GM12864 (cell line): ENCODE measurements at regions not wholly inside any gene's neighbourhood (a gene's known extent, or its start where the extent isn't known, plus 50 kb on each side); places are given as distances from the start of the nearest gene placed in this dataset.
"Not testable (repeated sequence)": the region's sequence is repeated elsewhere in the genome, so short reads cannot be mapped to it uniquely, and the experiment has no call there.

ENCODE experiments used
- DNase-seq: peaks from one replicate; pipeline ENCODE4 v3.0.0-alpha.2; 2011; ENCODE audit warnings: low read depth
- H3K4me3 ChIP-seq: 2 replicates; pipeline ENCODE4 v1.5.1; 2011; ENCODE audit warnings: mild to moderate bottlenecking, low read depth, low read length, control low read depth
- TF ChIP-seq, protein P1 (sequence below): IDR thresholded peaks from 2 replicates; pipeline ENCODE4 v1.5.1; 2011; ENCODE audit warnings: low read depth, mild to moderate bottlenecking, moderate library complexity, low read length, control low read depth, inconsistent platforms; ENCODE audit errors: missing control alignments

GRCh38 chr4:126906466-126906865 is 726.3 kb upstream of the INTU start:
- TF ChIP-seq, protein P1, sequence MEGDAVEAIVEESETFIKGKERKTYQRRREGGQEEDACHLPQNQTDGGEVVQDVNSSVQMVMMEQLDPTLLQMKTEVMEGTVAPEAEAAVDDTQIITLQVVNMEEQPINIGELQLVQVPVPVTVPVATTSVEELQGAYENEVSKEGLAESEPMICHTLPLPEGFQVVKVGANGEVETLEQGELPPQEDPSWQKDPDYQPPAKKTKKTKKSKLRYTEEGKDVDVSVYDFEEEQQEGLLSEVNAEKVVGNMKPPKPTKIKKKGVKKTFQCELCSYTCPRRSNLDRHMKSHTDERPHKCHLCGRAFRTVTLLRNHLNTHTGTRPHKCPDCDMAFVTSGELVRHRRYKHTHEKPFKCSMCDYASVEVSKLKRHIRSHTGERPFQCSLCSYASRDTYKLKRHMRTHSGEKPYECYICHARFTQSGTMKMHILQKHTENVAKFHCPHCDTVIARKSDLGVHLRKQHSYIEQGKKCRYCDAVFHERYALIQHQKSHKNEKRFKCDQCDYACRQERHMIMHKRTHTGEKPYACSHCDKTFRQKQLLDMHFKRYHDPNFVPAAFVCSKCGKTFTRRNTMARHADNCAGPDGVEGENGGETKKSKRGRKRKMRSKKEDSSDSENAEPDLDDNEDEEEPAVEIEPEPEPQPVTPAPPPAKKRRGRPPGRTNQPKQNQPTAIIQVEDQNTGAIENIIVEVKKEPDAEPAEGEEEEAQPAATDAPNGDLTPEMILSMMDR: no peak
- H3K4me3 ChIP-seq: no peak overlapping the region
- DNase-seq: no peak

GRCh38 chr4:126907389-126907788 is 725.4 kb upstream of the INTU start:
- H3K4me3 ChIP-seq: no peak overlapping the region
- TF ChIP-seq, protein P1: no peak
- no peak for DNase-seq

DNA sequence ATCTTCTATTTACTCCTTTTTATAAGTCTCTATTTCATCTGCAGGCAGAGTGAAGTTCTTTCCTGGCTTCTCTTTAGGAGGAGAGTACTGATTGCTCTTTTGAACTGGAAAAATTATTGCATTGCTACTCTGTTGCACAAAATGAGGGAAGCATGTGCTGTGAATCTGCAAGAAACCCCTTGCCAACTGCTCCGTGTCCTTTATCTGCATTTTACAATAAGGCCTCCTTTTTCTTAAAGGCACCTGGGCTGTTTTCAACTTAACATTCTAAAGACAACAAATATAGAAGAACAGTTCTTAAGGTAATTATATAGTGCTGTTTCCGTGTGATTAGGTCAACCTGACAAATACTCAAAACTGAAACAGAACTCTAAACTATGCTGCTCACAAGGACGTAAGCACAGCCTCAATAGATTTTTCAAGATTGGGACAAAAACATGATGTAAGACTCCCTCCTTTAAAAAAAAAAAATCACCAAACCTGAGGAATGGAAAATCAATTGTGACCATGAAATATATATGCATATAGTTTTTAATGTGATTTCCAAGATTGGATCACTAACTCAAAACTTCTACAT is 716.6 kb upstream of the INTU start:
- H3K4me3 ChIP-seq: no peak overlapping the region
- DNase-seq: no peak

DNA sequence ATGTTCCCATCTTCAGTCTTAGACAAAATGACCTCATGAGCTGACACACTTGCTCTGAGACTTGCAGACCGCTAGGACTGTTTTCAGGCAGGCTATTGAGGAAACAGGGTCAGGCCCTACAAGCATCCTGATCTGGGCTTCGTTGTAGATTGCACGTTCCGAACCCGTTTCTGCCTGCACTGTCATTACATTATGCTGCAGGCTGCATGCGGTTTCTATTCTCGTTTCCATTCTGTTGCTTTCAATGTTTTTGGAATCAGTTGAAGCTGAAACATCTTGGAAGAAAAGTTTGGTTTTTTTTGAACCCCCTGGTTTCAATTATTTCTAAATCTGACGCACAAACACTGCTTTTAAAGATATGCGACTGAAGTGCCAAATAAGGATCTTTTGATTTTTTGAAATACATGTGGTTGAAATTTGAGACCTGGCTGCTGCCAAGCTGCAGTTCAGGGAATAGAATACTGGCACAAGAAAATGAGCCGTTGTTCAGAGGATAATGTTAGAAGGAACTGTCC is 716.1 kb upstream of the INTU start:
- TF ChIP-seq, protein P1: no peak
- DNase-seq: no peak
- H3K4me3 ChIP-seq: no peak overlapping the region

More for the DNA sequence above, 716.6 kb upstream of the INTU start:
- TF ChIP-seq, protein P1: no peak

DNA sequence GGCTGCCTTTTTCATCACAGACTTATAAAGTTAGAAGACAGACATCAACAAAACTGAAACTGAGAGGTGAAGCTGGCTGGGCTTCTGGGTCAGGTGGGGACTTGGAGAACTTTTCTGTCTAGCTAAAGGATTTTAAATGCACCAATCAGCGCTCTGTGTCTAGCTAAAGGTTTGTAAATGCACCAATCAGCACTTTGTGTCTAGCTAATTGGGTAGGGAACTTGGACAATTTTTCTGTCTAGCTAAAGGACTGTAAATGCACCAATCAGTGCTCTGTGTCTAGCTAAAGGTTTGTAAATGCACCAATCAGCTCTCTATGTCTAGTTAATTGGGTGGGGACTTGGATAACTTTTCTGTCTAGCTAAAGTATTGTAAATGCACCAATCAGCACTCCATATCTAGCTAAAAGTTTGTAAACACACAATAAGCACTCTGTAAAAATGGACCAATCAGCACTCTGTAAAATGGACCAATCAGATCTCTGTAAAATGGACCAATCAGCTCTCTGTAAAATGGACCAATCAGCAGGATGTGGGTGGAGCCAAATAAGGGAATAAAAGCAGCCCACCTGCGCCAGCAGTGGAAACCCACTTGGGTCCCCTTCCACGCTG is 710.3 kb upstream of the INTU start:
- DNase-seq, H3K4me3 ChIP-seq: not testable (repeated sequence)

DNA sequence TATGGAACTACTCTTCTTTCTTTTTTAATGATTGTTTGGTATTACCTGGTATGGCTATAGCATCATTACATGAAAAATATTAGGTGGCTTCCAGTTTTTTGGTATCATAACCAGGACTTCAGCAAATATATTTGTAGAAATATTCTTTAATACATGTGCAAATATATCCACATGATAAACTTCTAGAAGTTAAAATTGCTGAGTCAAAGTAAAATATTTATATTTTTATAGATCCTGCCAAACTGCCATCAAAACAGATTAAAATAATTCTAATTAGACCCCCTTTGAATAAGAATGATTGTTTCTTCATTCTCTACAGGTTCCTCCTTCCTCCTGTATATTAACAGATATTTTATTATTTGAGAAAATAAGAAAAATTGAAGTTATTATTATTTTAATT is 708.5 kb upstream of the INTU start:
- TF ChIP-seq, protein P1: no peak
- no peak overlapping the region for H3K4me3 ChIP-seq

DNA sequence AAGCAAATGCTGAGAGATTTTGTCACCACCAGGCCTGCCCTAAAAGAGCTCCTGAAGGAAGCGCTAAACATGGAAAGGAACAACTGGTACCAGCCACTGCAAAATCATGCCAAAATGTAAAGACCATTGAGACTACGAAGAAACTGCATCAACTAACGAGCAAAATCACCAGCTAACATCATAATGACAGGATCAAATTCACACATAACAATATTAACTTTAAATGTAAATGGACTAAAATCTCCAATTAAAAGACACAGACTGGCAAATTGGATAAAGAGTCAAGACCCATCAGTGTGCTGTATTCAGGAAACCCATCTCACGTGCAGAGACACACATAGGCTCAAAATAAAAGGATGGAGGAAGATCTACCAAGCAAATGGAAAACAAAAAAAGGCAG is 702.7 kb upstream of the INTU start:
- not testable (repeated sequence) for H3K4me3 ChIP-seq, DNase-seq

More for the DNA sequence above, 708.5 kb upstream of the INTU start:
- DNase-seq: no peak

DNA sequence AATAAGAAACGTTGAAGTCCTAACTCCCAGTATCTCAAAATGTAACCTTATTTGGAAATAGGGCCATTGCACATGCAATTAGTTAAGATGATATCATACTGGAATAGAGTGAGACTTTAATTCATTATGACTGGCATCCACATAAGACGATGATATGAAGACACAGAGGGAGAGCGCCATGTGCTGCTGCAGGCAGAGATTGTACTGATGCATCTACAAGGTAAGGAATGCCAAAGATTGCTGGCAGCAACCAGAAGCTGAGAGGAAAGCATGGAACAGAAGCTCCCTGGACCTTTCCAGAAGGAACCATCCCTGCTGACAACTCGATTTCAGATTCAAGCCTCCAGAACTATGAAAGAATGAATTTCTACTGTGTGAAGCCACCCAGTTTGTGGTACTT is 697.0 kb upstream of the INTU start:
- no peak overlapping the region for H3K4me3 ChIP-seq
- DNase-seq: no peak
- TF ChIP-seq, protein P1: no peak
